GM21367 (cell line): ENCODE measurements at regions not wholly inside any gene's neighbourhood (a gene's known extent, or its start where the extent isn't known, plus 50 kb on each side); places are given as distances from the start of the nearest gene placed in this dataset.
"Not testable (repeated sequence)": the region's sequence is repeated elsewhere in the genome, so short reads cannot be mapped to it uniquely, and the experiment has no call there.

Experiments used
- ATAC-seq: cut with Tn5 transposase; IDR thresholded peaks from one replicate; pipeline ENCODE4 v1.9.1; 2021; ENCODE audit not compliant: unreplicated experiment

- ATAC-seq = no peak
Measured at GRCh38 chr10:3331187-3331586, 158.6 kb upstream of the PITRM1 start.

DNA sequence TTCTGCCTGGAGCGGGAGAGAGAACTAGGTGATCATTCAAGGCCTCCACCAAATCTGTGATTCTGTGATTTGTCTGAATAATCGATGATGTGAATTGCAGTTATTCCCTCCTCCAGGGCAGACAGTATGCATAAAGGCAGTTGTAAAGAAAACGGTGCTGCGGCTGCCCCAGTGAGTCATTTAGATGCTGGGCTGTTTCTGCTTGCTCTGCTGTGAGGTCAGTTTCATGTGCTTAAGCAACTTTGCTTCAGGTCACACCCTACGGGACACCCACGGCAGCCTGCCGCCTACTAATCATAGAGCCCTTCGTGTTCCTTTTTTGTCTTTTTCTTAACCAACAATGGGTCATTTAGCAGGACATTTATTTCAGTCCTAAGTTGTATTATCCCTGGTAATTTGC is 158.1 kb upstream of the PITRM1 start:
- ATAC-seq = no peak

DNA sequence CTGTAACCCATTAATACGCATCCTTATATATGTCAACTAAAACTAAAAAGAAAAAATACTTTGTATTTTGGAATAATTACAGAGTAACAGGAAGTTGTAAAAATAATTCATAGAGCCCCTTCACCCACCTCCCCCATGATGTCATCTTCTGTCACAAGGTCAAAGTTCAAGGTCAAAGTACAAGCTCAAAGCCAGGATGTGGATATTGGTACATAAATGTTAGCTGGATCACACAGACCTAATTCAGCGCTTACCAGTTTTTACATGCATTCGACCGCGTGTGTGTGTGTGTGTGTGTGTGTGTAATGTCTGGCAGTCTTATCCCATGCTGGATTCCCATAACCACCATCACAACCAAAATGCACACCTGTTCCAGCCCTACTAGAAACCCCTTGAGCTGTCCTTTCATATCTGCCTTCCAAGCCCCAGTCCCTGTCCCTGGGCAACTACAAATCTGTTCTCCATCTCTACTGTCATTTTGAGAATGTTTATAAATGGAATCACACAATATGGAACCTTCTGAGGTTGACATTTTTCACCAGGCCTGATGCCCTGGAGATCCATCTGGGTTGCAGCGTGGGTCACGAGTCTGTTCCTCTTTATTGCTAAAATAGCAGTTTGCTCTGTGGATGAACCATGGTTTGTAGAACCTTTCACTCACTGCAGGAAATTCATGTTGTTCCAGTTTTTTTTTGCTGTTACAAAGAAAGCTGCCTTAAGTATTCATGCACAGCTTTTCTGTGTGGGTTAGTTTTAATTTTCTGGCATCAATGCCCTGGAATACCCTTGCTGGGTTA is 153.6 kb upstream of the PITRM1 start:
- ATAC-seq = no peak

DNA sequence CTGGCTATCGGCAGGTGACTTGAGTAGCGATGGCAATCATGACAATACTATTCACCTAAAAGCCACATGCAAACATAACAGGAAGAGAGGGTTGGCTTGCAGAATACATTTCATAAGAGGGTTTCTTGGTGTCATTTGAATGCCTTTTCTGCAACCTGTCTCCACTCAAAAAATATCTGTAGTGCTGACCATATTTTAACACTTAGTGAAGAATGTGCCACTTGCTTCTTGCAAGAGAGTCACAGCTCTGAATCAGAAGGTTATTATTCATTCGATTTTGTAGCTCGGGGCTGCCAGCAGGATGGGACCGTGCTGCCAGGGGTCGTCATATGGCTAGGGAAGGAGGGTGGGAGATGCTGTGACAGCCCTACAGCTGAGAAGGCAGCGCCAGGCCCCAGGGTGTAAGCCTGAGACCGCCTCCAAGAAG is 152.0 kb upstream of the PITRM1 start:
- ATAC-seq = no peak

DNA sequence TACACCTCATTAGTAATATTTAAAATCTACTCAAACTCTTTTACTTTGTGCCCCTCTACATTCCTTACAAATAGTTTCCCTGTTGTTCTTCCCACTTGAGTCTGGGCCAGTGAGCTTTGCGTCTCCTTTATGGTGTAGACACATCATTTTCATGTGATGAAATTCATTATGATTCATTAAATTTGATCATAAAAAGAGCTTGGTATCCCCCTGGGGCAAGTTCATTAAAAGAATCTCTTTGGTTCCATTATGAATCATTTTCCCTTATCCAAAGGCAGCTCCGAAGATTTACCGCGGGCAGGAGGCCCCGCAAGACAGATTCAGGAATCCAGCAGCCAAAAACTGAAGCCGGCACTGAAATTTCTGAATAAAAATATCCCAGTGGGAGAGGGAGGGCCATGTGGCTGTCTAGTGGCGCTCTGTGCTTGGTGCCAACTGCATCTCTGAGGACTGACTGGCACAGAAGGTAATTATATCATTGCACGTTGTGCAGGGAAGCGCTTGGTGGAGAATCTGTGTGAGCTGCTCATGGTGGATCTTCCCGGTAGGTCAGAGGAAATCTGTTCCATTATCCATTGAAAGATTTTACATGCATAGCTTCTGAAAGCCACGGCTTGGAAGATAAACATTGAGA is 151.4 kb upstream of the PITRM1 start:
- no peak for ATAC-seq

GRCh38 chr10:3321123-3321522 is 148.5 kb upstream of the PITRM1 start:
- ATAC-seq = no peak

- ATAC-seq = no peak
Measured at GRCh38 chr10:3319811-3320226, 147.2 kb upstream of the PITRM1 start.

- not testable (repeated sequence) for ATAC-seq
Measured at GRCh38 chr10:3318480-3318807, 145.9 kb upstream of the PITRM1 start.

DNA sequence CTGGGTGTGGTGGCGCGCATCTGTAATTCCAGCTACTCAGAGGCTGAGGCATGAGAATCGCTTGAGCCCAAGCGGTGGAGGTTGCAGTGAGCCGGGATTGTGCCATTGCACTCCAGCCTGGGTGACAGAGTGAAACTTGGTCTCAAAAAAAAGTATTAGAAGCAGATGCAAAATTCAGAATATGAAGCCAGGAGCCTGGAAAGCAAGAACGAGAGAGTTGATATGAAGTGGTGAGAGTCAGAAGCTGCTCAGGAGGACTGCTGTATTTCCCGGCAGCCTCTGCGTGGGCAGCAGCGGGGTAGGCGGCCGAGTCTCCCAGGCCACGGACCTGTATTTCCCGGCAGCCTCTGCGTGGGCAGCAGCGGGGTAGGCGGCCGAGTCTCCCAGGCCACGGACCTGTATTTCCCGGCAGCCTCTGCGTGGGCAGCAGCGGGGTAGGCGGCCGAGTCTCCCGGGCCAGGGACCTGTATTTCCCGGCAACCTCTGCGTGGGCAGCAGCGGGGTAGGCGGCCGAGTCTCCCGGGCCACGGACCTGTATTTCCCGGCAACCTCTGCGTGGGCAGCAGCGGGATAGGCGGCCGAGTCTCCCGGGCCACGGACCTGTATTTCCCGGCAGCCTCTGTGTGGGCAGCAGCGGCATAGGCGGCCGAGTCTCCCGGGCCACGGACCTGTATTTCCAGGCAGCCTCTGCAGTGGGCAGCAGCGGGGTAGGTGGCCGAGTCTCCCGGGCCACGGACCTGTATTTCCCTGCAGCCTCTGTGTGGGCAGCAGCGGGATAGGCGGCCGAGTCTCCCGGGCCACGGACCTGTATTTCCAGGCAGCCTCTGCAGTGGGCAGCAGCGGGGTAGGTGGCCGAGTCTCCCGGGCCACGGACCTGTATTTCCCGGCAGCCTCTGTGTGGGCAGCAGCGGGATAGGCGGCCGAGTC is 145.2 kb upstream of the PITRM1 start:
- ATAC-seq = not testable (repeated sequence)

DNA sequence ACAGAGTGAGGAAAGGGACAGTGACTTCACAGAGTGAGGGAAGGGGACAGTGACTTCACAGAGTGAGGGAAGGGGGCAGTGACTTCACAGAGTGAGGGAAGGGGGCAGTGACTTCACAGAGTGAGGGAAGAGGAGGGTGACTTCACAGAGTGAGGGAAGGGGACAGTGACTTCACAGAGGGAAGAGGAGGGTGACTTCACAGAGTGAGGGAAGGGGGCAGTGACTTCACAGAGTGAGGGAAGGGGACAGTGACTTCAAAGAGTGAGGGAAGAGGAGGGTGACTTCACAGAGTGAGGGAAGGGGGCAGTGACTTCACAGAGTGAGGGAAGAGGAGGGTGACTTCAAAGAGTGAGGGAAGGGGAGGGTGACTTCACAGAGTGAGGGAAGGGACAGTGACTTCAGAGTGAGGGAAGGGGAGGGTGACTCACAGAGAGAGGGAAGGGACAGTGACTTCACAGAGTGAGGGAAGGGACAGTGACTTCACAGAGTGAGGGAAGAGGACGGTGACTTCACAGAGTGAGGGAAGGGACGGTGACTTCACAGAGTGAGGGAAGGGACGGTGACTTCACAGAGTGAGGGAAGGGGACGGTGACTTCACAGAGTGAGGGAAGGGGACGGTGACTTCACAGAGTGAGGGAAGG is 142.0 kb upstream of the PITRM1 start:
- not testable (repeated sequence) for ATAC-seq

- ATAC-seq = not testable (repeated sequence)
Measured at GRCh38 chr10:3313784-3314444, 141.3 kb upstream of the PITRM1 start.

GRCh38 chr10:3312403-3312940 is 139.9 kb upstream of the PITRM1 start:
- ATAC-seq = no peak

DNA sequence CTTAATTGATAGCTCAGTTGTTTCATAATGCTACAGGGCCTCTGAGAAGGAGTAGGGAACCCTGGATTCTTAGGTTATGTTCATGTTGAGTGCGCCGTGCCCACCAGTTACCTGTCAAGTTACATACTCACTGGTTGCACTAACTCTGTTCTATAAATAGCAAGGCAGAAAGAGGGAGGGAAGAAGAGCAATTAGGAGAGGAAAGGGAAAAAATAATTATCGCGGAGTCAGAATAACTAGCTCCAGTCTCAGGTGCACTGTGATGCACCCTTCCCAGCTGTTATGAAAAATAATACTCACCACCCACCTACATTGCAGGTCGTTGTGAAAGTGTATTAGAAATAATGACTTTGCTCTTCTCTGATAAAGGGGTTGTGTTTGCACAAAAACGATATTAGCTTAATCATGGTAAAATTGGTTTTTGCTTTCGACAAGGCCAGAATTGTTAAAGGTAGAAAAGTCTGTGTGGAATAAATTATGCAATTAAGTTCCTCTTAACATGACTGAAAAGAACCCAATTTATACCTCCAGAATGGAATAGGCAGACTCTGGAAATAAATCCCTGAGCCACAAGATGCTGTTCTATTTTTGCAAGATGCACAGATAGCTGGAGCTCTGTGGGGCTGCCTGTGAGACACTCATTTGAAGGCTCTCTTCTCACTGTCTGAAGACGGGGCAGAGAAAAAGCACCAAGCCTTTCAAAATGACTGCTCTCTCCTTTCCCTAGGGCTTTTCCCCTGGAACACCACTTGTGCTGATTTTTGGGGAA is 137.6 kb upstream of the PITRM1 start:
- ATAC-seq = no peak

DNA sequence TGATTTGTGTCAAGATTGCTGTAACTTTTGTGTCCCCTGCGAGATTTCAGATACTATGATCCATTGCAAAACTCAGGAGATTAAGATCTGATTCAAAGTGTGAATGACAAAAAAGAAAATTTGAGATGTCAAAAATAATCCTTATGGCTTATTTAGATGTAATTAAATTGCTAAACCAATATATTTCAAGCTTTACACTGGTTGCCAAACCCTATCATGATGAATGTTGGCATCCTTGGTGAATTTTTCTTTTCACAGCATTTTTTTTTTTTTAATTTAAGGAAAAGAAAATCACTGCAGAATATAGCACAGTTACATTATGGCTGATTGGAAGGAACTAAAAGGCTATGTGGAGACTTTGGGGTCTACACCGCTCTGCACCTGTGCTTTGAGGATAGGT is 133.5 kb upstream of the PITRM1 start:
- no peak for ATAC-seq

- no peak for ATAC-seq
Measured at GRCh38 chr10:3295582-3296151, 123.1 kb upstream of the PITRM1 start.

GRCh38 chr10:3294919-3295581 is 122.5 kb upstream of the PITRM1 start:
- no peak for ATAC-seq

GRCh38 chr10:3293581-3294431 is 121.2 kb upstream of the PITRM1 start:
- ATAC-seq = no peak

DNA sequence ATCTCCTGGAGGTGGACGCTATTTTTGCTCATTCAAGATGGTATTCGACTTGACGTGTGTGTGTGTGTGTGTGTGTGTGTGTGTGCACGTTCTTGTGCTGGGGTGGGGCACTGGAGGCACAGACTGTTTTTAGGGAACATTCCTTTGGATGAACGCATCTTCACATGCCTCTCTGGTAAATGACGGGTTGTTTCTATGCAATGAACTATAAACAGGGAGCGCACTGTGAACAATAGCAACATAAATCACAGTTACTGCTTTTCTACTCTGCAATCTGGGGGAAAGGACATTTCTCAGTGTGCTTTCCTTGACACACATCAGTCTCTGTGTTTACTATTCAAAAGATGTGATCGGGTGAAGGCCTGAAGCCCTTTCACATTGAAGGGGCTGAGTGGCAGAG is 120.1 kb upstream of the PITRM1 start:
- ATAC-seq = no peak
